A673 (cell line): ENCODE measurements at regions not wholly inside any gene's neighbourhood (a gene's known extent, or its start where the extent isn't known, plus 50 kb on each side); places are given as distances from the start of the nearest gene placed in this dataset.

Experiments used
- EZH2 ChIP-seq: fragments of 200-600 bp; sonication (generic); IDR thresholded peaks from 2 replicates; pipeline ENCODE4 v1.6.1; 2017; ENCODE audit warnings: borderline replicate concordance, low read depth, mild to moderate bottlenecking, mixed read lengths, antibody characterized with exemption, low read length; ENCODE audit not compliant: poor library complexity, severe bottlenecking
- TF ChIP-seq, protein P1 (sequence below): fragments of 300-800, 200-600 bp; sonication (generic); conservative IDR thresholded peaks from 2 replicates; pipeline ENCODE4 v1.5.1; 2017; ENCODE audit warnings: low read depth, mild to moderate bottlenecking, antibody characterized with exemption, low read length, moderate library complexity, mixed read lengths

DNA sequence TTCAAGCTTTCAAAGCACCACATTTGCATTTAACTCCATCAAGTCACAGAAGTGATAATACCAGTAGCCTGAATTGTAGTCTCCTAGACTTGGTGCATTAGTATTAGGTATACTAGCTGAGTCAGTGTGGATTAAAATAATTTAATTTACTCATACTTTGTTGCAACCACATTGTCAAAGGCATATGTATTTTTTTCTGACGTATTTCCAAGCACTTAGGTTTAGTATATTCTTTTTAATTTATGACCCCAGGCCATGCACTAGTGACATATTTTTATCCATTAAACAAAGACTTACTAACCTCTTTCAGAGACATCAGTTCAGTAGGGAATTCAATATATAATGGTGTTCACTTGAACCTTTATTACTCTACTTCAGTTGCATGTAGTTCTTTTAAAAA lies 1894.5 kb downstream of the NCAM2 start:
- TF ChIP-seq, protein P1, sequence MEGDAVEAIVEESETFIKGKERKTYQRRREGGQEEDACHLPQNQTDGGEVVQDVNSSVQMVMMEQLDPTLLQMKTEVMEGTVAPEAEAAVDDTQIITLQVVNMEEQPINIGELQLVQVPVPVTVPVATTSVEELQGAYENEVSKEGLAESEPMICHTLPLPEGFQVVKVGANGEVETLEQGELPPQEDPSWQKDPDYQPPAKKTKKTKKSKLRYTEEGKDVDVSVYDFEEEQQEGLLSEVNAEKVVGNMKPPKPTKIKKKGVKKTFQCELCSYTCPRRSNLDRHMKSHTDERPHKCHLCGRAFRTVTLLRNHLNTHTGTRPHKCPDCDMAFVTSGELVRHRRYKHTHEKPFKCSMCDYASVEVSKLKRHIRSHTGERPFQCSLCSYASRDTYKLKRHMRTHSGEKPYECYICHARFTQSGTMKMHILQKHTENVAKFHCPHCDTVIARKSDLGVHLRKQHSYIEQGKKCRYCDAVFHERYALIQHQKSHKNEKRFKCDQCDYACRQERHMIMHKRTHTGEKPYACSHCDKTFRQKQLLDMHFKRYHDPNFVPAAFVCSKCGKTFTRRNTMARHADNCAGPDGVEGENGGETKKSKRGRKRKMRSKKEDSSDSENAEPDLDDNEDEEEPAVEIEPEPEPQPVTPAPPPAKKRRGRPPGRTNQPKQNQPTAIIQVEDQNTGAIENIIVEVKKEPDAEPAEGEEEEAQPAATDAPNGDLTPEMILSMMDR: no peak
- TF ChIP-seq EZH2: no peak
